ENCODE measurements at regions not wholly inside any gene's neighbourhood (a gene's known extent, or its start where the extent isn't known, plus 50 kb on each side); places are given as distances from the start of the nearest gene placed in this dataset.
"Not testable (repeated sequence)": the region's sequence is repeated elsewhere in the genome, so short reads cannot be mapped to it uniquely, and the experiment has no call there.

- no peaks in the 10 kb centered on the region for H3K4me1 ChIP-seq
- H3K4me3 ChIP-seq, result no peak overlapping the region
- DNase-seq (ENCODE audit: low read depth in 1 of 2, low spot score in 1 of 2), result no peak
- 20% methylated on average over 1 of the region's 9 CpGs for WGBS (ENCODE audit: missing lambda C conversion rate)
- TF ChIP-seq HEYL (CRISPR knock-in tag; IDR thresholded peaks at IDR 0.05) (no peak), EHF (CRISPR knock-in tag; IDR thresholded peaks at IDR 0.05) (no peak), JUN (IDR thresholded peaks at IDR 0.05) (no peak), CHD4 (IDR thresholded peaks at IDR 0.05; ENCODE audit: borderline replicate concordance) (no peak), PBX3 (IDR thresholded peaks at IDR 0.05) (no peak), MAFK (IDR thresholded peaks at IDR 0.05; ENCODE audit: partially characterized antibody) (no peak), CBX2 (IDR thresholded peaks at IDR 0.05; ENCODE audit: borderline replicate concordance, low read depth) (no peak), ZC3H11A (IDR thresholded peaks at IDR 0.05) (no peak), SREBF2 (IDR thresholded peaks at IDR 0.05) (no peak)
- ChIA-PET CTCF (no interaction called here), POLR2A (no interaction called here)
- no peak for ATAC-seq
- H3K4me2 ChIP-seq, result no peak overlapping the region
- FAIRE-seq, result no peak
- H3K9me3 ChIP-seq, result no peaks in the 10 kb centered on the region
- no peak overlapping the region for H3K27ac ChIP-seq
Observed at GRCh38 chr21:14012409-14012808, 198.3 kb downstream of the LIPI start.

GRCh38 chr21:14011751-14012150 lies 199.0 kb downstream of the LIPI start:
- FAIRE-seq; POLR2A ChIA-PET; CTCF ChIA-PET; H3K9me3 ChIP-seq; H3K4me2 ChIP-seq; H3K4me3 ChIP-seq; H3K27ac ChIP-seq; DNase-seq (ENCODE audit: low read depth in 1 of 2, low spot score in 1 of 2); H3K4me1 ChIP-seq; ATAC-seq: not testable (repeated sequence)
- no CpG with 5 or more reads among the region's 17 CpGs for WGBS (ENCODE audit: missing lambda C conversion rate)

GRCh38 chr21:14011149-14011548 lies 199.6 kb downstream of the LIPI start:
- DNase-seq (ENCODE audit: low read depth in 1 of 2, low spot score in 1 of 2); CTCF ChIA-PET; H3K4me2 ChIP-seq; H3K9me3 ChIP-seq; FAIRE-seq; H3K27ac ChIP-seq; POLR2A ChIA-PET; H3K4me1 ChIP-seq; H3K4me3 ChIP-seq; ATAC-seq: not testable (repeated sequence)
- 89% methylated on average over 11 of the region's 24 CpGs for WGBS (ENCODE audit: missing lambda C conversion rate)

- Histone ChIP-seq H3K4me1 (no peaks in the 10 kb centered on the region), H3K4me3 (no peak overlapping the region), H3K9me3 (no peaks in the 10 kb centered on the region), H3K4me2 (no peak overlapping the region), H3K27ac (no peak overlapping the region)
- TF ChIP-seq EHMT2 (IDR thresholded peaks at IDR 0.05; ENCODE audit: low read depth), result no peak
- TF ChIP-seq E2F6 (IDR thresholded peaks at IDR 0.05; ENCODE audit: borderline replicate concordance, low read depth), result no peak
- no peak for TF ChIP-seq HDAC2 (IDR thresholded peaks at IDR 0.05)
- TF ChIP-seq NR3C1 (IDR thresholded peaks at IDR 0.05), result no peak
- TF ChIP-seq RFX5 (IDR thresholded peaks at IDR 0.05), result no peak
- TF ChIP-seq PHF8 (IDR thresholded peaks at IDR 0.05; ENCODE audit: borderline replicate concordance, low read depth), result no peak
- no peak for TF ChIP-seq USF2 (IDR thresholded peaks at IDR 0.05)
- no peak for TF ChIP-seq KDM5A (IDR thresholded peaks at IDR 0.05)
- 81% methylated on average over 2 of the region's 8 CpGs for WGBS (ENCODE audit: missing lambda C conversion rate)
- POLR2A ChIA-PET, result no interaction called here
- no peak for DNase-seq (ENCODE audit: low read depth in 1 of 2, low spot score in 1 of 2)
- no peak for FAIRE-seq
- CTCF ChIA-PET, result no interaction called here
- ATAC-seq, result no peak
Observed at GRCh38 chr21:14010729-14011128, 200.0 kb downstream of the LIPI start.

- POLR2A ChIA-PET; DNase-seq (ENCODE audit: low read depth in 1 of 2, low spot score in 1 of 2); ATAC-seq; H3K9me3 ChIP-seq; H3K27ac ChIP-seq; H3K4me3 ChIP-seq; FAIRE-seq; CTCF ChIA-PET; H3K4me1 ChIP-seq; H3K4me2 ChIP-seq: not testable (repeated sequence)
- 67% methylated on average over 2 of the region's 6 CpGs for WGBS (ENCODE audit: missing lambda C conversion rate)
Observed at GRCh38 chr21:14009990-14010389, 200.8 kb downstream of the LIPI start.

- DNase-seq (ENCODE audit: low read depth in 1 of 2, low spot score in 1 of 2); H3K4me3 ChIP-seq; H3K4me1 ChIP-seq; H3K27ac ChIP-seq; POLR2A ChIA-PET; H3K9me3 ChIP-seq; H3K4me2 ChIP-seq; FAIRE-seq; ATAC-seq; CTCF ChIA-PET: not testable (repeated sequence)
- 60% methylated on average over 15 of the region's 22 CpGs for WGBS (ENCODE audit: missing lambda C conversion rate)
Observed at GRCh38 chr21:14009238-14009981, 201.3 kb downstream of the LIPI start.

- ATAC-seq; H3K27ac ChIP-seq; H3K4me2 ChIP-seq; H3K4me1 ChIP-seq; H3K9me3 ChIP-seq; CTCF ChIA-PET; POLR2A ChIA-PET; H3K4me3 ChIP-seq; DNase-seq (ENCODE audit: low read depth in 1 of 2, low spot score in 1 of 2); FAIRE-seq: not testable (repeated sequence)
- 40% methylated on average over 2 of the region's 5 CpGs for WGBS (ENCODE audit: missing lambda C conversion rate)
Observed at GRCh38 chr21:14008436-14008835, 202.3 kb downstream of the LIPI start.

- ATAC-seq; CTCF ChIA-PET; H3K27ac ChIP-seq; H3K4me2 ChIP-seq; FAIRE-seq; H3K9me3 ChIP-seq; H3K4me1 ChIP-seq; DNase-seq (ENCODE audit: low read depth in 1 of 2, low spot score in 1 of 2); H3K4me3 ChIP-seq; POLR2A ChIA-PET: not testable (repeated sequence)
- no CpG with 5 or more reads among the region's 17 CpGs for WGBS (ENCODE audit: missing lambda C conversion rate)
Observed at GRCh38 chr21:14008006-14008405, 202.7 kb downstream of the LIPI start.
